HL-60 (cell line): ENCODE measurements at regions not wholly inside any gene's neighbourhood (a gene's known extent, or its start where the extent isn't known, plus 50 kb on each side); places are given as distances from the start of the nearest gene placed in this dataset.

Source experiments
- TF ChIP-seq, protein P1 (sequence below): IDR thresholded peaks from one replicate; pipeline ENCODE4 v1.5.1; 2011; ENCODE audit warnings: low read length, control low read depth, inconsistent platforms; ENCODE audit not compliant: insufficient read depth
- TF ChIP-seq, protein P2 (sequence below): IDR thresholded peaks from 2 replicates; pipeline ENCODE4 v1.6.1; 2012; ENCODE audit warnings: low read depth; ENCODE audit not compliant: insufficient replicate concordance

DNA sequence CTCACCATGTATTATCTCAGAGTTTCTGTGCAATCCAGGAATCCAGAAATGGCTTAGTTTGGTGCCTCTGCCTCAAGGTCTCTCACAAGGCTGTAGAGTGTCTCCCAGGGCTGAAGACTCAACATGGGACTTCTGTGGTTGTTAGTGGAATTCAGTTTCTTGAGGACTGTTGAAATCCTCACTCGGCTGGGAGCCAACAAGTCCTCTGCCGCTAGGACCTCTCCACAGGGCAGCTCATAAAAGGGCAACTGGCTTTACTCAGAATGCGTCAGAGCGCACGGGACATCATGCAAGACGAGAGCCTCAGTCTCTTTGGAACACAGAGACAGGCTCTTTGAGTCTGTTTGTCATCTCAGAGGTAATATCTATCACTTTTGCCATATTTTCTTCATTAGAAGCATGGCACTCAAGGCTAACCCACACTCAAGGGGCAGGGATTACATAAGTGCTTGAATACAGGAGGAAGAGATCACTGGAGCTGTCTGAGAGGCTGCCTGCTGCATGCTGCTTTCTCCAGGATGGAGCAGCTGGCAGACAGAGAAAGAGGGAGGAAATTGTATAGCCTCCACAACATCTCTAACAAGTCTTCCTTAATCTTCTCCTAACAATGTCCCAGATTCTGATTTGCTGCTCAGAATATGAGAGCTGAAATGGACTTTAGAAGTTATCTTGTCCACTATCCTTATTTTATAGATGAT lies 97.5 kb upstream of the ASIC2 start:
- TF ChIP-seq, protein P1, sequence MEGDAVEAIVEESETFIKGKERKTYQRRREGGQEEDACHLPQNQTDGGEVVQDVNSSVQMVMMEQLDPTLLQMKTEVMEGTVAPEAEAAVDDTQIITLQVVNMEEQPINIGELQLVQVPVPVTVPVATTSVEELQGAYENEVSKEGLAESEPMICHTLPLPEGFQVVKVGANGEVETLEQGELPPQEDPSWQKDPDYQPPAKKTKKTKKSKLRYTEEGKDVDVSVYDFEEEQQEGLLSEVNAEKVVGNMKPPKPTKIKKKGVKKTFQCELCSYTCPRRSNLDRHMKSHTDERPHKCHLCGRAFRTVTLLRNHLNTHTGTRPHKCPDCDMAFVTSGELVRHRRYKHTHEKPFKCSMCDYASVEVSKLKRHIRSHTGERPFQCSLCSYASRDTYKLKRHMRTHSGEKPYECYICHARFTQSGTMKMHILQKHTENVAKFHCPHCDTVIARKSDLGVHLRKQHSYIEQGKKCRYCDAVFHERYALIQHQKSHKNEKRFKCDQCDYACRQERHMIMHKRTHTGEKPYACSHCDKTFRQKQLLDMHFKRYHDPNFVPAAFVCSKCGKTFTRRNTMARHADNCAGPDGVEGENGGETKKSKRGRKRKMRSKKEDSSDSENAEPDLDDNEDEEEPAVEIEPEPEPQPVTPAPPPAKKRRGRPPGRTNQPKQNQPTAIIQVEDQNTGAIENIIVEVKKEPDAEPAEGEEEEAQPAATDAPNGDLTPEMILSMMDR, result no peak
- TF ChIP-seq, protein P2, sequence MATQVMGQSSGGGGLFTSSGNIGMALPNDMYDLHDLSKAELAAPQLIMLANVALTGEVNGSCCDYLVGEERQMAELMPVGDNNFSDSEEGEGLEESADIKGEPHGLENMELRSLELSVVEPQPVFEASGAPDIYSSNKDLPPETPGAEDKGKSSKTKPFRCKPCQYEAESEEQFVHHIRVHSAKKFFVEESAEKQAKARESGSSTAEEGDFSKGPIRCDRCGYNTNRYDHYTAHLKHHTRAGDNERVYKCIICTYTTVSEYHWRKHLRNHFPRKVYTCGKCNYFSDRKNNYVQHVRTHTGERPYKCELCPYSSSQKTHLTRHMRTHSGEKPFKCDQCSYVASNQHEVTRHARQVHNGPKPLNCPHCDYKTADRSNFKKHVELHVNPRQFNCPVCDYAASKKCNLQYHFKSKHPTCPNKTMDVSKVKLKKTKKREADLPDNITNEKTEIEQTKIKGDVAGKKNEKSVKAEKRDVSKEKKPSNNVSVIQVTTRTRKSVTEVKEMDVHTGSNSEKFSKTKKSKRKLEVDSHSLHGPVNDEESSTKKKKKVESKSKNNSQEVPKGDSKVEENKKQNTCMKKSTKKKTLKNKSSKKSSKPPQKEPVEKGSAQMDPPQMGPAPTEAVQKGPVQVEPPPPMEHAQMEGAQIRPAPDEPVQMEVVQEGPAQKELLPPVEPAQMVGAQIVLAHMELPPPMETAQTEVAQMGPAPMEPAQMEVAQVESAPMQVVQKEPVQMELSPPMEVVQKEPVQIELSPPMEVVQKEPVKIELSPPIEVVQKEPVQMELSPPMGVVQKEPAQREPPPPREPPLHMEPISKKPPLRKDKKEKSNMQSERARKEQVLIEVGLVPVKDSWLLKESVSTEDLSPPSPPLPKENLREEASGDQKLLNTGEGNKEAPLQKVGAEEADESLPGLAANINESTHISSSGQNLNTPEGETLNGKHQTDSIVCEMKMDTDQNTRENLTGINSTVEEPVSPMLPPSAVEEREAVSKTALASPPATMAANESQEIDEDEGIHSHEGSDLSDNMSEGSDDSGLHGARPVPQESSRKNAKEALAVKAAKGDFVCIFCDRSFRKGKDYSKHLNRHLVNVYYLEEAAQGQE, result no peak
